HEK293T (cell line): ENCODE measurements at regions not wholly inside any gene's neighbourhood (a gene's known extent, or its start where the extent isn't known, plus 50 kb on each side); places are given as distances from the start of the nearest gene placed in this dataset.

Experiments used
- CTCF ChIA-PET: fragments of 350-600 bp; formaldehyde crosslinking; extraction: SDS; loops from one replicate; lab custom pipeline; 2021; ENCODE audit warnings: antibody characterized with exemption, inconsistent platforms; lab: Yijun Ruan, JAX
- POLR2A ChIA-PET: fragments of 350-600 bp; formaldehyde crosslinking; extraction: SDS; loops from one replicate; lab custom pipeline; 2020; ENCODE audit warnings: antibody characterized with exemption, inconsistent platforms; lab: Yijun Ruan, JAX
- DNase-seq: peaks from one replicate; pipeline ENCODE4 v3.0.0; 2012; ENCODE audit warnings: mixed read lengths; ENCODE audit errors: extremely low spot score
- ARNT ChIP-seq: fragments of 450-650 bp; IDR thresholded peaks from 2 replicates; pipeline ENCODE4 v1.6.1; 2017; ENCODE audit warnings: mild to moderate bottlenecking
- BHLHE40 ChIP-seq: fragments of 450-650 bp; IDR thresholded peaks from 2 replicates; pipeline ENCODE4 v1.6.1; 2016; ENCODE audit warnings: mild to moderate bottlenecking, moderate library complexity, borderline replicate concordance
- CTBP1 ChIP-seq: fragments of 450-650 bp; IDR thresholded peaks from 2 replicates; pipeline ENCODE4 v1.6.1; 2016; ENCODE audit warnings: borderline replicate concordance
- ELF4 ChIP-seq: fragments of 450-650 bp; IDR thresholded peaks from 2 replicates; pipeline ENCODE4 v1.6.1; 2017; ENCODE audit warnings: antibody characterized with exemption
- FOXA1 ChIP-seq: fragments of 450-650 bp; IDR thresholded peaks from 2 replicates; pipeline ENCODE4 v1.6.1; 2016; ENCODE audit warnings: mild to moderate bottlenecking
- FOXK2 ChIP-seq: fragments of 450-650 bp; IDR thresholded peaks from 2 replicates; pipeline ENCODE4 v1.6.1; 2016; ENCODE audit warnings: mild to moderate bottlenecking
- FOXM1 ChIP-seq: fragments of 450-650 bp; IDR thresholded peaks from 2 replicates; pipeline ENCODE4 v1.6.1; 2017; ENCODE audit warnings: mild to moderate bottlenecking, borderline replicate concordance
- HDGF ChIP-seq: fragments of 450-650 bp; IDR thresholded peaks from 2 replicates; pipeline ENCODE4 v1.6.1; 2017; ENCODE audit warnings: antibody characterized with exemption, borderline replicate concordance
- L3MBTL2 ChIP-seq: fragments of 450-650 bp; conservative IDR thresholded peaks from 2 replicates; pipeline ENCODE4 v1.6.1; 2016; ENCODE audit warnings: mild to moderate bottlenecking
- LEF1 ChIP-seq: fragments of 450-650 bp; IDR thresholded peaks from 2 replicates; pipeline ENCODE4 v1.6.1; 2017; ENCODE audit warnings: mild to moderate bottlenecking, borderline replicate concordance
- NFRKB ChIP-seq: fragments of 450-650 bp; IDR thresholded peaks from 2 replicates; pipeline ENCODE4 v1.6.1; 2016; ENCODE audit warnings: mild to moderate bottlenecking, moderate library complexity
- SP1 ChIP-seq: fragments of 450-650 bp; IDR thresholded peaks from 2 replicates; pipeline ENCODE4 v1.6.1; 2017
- SUZ12 ChIP-seq: fragments of 450-650 bp; IDR thresholded peaks from 2 replicates; pipeline ENCODE4 v1.6.1; 2016; ENCODE audit warnings: mild to moderate bottlenecking
- TARDBP ChIP-seq: fragments of 450-650 bp; IDR thresholded peaks from 2 replicates; pipeline ENCODE4 v1.6.1; 2016
- ZNF384 ChIP-seq: fragments of 450-650 bp; IDR thresholded peaks from 2 replicates; pipeline ENCODE4 v1.6.1; 2016
- TF ChIP-seq, protein P1 (sequence below): fragments of 450-650 bp; IDR thresholded peaks from 2 replicates; pipeline ENCODE4 v1.6.1; 2016

- ChIA-PET CTCF (no interaction called here), POLR2A (no interaction called here)
- TF ChIP-seq ELF4 = no peak
- TF ChIP-seq TARDBP = no peak
- no peak for TF ChIP-seq ZNF384
- TF ChIP-seq NFRKB = no peak
- no peak for TF ChIP-seq LEF1
- TF ChIP-seq CTBP1 = no peak
- no peak for TF ChIP-seq FOXK2
- DNase-seq = no peak
These were observed 1495.9 kb downstream of the BRD1 start for GRCh38 chr22:48331691-48332220.

DNA sequence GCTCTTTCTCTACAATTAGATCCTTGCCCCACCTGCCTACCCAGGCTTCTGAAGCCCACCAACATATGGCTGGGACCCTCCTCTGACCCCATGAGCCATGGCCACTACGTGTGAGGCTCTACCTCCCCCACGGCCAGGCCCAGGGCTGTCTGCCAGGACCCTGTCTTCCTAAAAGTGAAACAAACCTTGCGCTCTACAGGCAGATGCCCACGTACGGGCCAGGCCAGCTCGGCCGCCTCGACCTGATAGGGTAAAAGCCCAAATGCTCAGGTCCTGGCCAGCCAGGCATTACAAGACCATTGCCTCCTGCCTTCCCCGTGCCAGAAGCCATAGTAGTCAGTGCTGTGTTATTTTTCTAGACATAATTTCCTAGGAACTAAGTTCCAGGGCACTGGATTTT is 1496.4 kb downstream of the BRD1 start:
- POLR2A ChIA-PET = no interaction called here
- CTCF ChIA-PET = no interaction called here
- DNase-seq = no peak
- TF ChIP-seq, protein P1, sequence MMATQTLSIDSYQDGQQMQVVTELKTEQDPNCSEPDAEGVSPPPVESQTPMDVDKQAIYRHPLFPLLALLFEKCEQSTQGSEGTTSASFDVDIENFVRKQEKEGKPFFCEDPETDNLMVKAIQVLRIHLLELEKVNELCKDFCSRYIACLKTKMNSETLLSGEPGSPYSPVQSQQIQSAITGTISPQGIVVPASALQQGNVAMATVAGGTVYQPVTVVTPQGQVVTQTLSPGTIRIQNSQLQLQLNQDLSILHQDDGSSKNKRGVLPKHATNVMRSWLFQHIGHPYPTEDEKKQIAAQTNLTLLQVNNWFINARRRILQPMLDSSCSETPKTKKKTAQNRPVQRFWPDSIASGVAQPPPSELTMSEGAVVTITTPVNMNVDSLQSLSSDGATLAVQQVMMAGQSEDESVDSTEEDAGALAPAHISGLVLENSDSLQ = no peak

DNA sequence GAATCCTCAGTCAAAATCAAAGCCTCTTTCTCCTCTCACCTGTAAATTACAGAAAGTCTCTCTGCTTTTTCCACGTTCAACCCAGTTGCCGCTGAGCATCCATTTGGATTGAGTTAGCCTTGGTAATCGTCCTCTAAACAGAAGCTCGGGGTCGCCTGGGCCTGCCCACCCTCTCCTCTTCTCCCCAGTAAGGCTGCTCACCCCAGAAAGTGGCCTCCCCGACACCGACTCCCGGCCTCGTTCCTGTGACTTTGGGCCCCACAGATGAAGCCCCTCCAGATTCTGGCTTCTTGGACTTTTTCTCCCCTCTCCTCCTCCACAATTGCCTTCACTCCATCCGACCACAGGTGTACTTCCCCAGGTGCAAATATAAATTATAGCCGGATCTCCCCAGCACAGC is 1500.0 kb downstream of the BRD1 start:
- DNase-seq = no peak
- ChIA-PET CTCF (no interaction called here), POLR2A (no interaction called here)
- TF ChIP-seq HDGF (no peak), LEF1 (no peak), FOXM1 (no peak), CTBP1 (no peak), L3MBTL2 (no peak), SUZ12 (no peak), SP1 (no peak), FOXK2 (no peak), FOXA1 (no peak), ELF4 (no peak), ZNF384 (no peak)
- TF ChIP-seq, protein P1 = no peak

DNA sequence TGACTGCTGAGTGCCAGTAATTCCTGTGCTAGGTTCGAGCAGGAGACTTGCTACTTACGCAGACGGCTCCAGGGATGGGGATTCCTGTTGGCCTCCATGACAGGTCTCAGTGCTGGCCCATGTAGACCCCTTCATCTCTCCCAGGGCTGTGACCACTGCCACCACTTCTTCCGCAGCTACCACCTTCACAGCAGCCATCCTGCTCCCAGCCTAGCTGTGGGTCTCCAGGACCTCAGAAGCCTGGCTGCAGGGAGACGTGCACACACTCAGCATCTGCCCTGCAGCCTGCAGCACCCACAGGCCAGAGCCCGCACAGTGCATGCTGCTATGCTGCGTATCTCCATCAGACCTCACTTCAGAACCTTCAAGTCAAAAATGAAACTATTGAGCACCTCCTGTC is 1503.9 kb downstream of the BRD1 start:
- no peak for DNase-seq
- ChIA-PET POLR2A (no interaction called here), CTCF (no interaction called here)
- TF ChIP-seq ZNF384 = no peak
- no peak for TF ChIP-seq NFRKB
- no peak for TF ChIP-seq HDGF
- TF ChIP-seq, protein P1 = no peak
- no peak for TF ChIP-seq CTBP1
- TF ChIP-seq SP1 = no peak
- TF ChIP-seq FOXA1 = no peak
- no peak for TF ChIP-seq ELF4
- no peak for TF ChIP-seq FOXM1
- TF ChIP-seq FOXK2 = no peak
- no peak for TF ChIP-seq LEF1
- no peak for TF ChIP-seq TARDBP
- TF ChIP-seq BHLHE40 = no peak
- no peak for TF ChIP-seq SUZ12
- no peak for TF ChIP-seq ARNT

- POLR2A ChIA-PET = no interaction called here
- CTCF ChIA-PET = no interaction called here
- TF ChIP-seq L3MBTL2 (no peak), ZNF384 (no peak), HDGF (no peak), FOXA1 (no peak), ARNT (no peak), SP1 (no peak), FOXK2 (no peak), ELF4 (no peak), FOXM1 (no peak), CTBP1 (no peak), TARDBP (no peak), LEF1 (no peak), NFRKB (no peak), SUZ12 (no peak)
- TF ChIP-seq, protein P1 = no peak
- no peak for DNase-seq
These were observed 1504.8 kb downstream of the BRD1 start for GRCh38 chr22:48322907-48323306.

- DNase-seq = no peak
- TF ChIP-seq SUZ12 (no peak), L3MBTL2 (no peak), FOXM1 (no peak), CTBP1 (no peak), LEF1 (no peak)
- ChIA-PET CTCF (no interaction called here), POLR2A (no interaction called here)
These were observed 1505.6 kb downstream of the BRD1 start for GRCh38 chr22:48321986-48322545.
